ENCODE measurements at regions not wholly inside any gene's neighbourhood (a gene's known extent, or its start where the extent isn't known, plus 50 kb on each side); places are given as distances from the start of the nearest gene placed in this dataset.

DNA sequence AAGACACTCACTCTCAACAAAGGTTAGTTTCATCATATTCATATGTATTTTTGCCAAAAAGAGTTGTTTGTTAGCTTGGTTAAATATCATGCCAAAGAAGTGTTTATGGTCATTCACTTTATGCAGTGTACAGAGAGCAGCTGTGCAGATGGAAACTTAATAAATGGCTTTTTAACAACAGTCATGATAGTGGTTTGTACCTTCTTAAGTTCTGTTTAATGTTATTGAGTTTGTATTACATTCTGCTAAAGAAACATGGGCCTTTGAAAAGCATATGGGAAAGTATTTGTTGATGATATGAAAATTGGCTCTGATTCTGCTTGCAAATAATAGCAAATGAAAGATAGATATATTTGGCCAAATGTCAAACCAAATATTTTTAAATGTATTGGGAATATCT lies 607.3 kb downstream of the NCAM2 start:
- ATAC-seq = no peak
- H3K27ac Mint-ChIP-seq = no peak overlapping the region
- H3K9me3 Mint-ChIP-seq = no peaks in the 10 kb centered on the region
- DNase-seq = no peak
- no peaks in the 10 kb centered on the region for H3K27me3 Mint-ChIP-seq
- H3K4me3 Mint-ChIP-seq = no peak overlapping the region
- no peaks in the 10 kb centered on the region for H3K4me1 Mint-ChIP-seq

DNA sequence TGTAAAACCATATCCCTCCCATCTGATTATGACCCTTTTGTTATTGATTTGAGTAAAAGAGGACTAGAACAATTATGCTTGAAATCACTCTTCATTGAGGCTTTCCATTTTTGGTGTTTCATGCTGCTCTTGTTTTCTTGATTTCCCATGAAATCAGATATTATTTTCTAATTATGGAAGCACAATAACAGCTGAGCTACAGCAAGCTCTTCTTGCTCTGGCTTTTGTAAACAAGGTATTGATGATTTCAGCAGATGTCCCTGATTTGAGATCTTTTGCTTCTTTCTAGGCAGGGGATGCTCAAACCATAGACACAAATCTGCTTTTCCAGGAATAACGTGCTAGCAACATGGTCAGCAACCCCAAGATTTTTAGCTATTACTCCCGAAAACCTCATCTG lies 607.8 kb downstream of the NCAM2 start:
- Mint-ChIP-seq H3K27ac (no peak overlapping the region), H3K4me3 (no peak overlapping the region), H3K4me1 (no peaks in the 10 kb centered on the region), H3K9me3 (no peaks in the 10 kb centered on the region), H3K27me3 (no peaks in the 10 kb centered on the region)
- ATAC-seq (no peak), DNase-seq (no peak)

DNA sequence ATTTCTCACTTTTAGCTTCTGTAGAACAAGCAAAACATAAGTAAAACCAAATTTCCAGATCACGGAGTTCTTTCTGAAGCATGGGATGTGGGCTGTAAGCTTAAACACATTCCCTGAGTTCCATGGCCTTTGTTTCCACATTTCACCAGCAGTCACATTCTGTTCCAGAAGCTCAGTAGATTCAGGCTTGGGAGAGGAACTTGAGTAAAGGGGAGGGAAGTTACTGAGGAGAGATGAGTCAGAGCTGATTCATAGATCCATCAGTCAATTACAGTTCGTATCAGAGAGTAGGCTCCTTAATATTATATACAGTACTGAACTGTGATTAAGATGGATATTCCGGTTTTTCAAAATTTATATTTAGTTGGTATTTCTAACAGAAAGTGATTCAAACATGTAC lies 614.3 kb downstream of the NCAM2 start:
- no peak overlapping the region for H3K27ac Mint-ChIP-seq
- H3K4me1 Mint-ChIP-seq = no peaks in the 10 kb centered on the region
- H3K4me3 Mint-ChIP-seq = no peak overlapping the region
- no peaks in the 10 kb centered on the region for H3K27me3 Mint-ChIP-seq
- DNase-seq (no peak), ATAC-seq (no peak)
- H3K9me3 Mint-ChIP-seq = no peaks in the 10 kb centered on the region

DNA sequence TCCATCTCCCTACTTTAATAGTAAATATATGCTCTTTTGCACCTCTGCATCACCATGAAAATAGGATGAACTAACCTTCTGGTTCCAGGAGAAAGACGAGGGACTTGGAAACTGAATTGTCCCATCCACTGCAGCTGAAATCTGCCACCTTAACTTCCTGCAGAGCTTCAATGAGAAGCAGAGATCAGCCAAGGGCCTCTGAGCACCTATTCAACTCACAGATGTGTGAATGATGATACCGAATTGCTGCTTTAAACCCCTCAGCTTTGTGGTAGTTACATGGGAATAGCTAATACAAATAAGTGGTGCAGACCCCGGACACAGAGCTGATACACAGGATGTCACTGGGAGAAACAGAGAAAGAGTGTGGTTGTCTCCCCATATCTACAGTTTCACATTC lies 616.8 kb downstream of the NCAM2 start:
- Mint-ChIP-seq H3K27ac (no peak overlapping the region), H3K27me3 (no peaks in the 10 kb centered on the region), H3K9me3 (peaks cover 0 to 5% of the 10 kb centered on the region in 2 donors), H3K4me1 (no peaks in the 10 kb centered on the region), H3K4me3 (no peak overlapping the region)
- DNase-seq (no peak), ATAC-seq (no peak)

DNA sequence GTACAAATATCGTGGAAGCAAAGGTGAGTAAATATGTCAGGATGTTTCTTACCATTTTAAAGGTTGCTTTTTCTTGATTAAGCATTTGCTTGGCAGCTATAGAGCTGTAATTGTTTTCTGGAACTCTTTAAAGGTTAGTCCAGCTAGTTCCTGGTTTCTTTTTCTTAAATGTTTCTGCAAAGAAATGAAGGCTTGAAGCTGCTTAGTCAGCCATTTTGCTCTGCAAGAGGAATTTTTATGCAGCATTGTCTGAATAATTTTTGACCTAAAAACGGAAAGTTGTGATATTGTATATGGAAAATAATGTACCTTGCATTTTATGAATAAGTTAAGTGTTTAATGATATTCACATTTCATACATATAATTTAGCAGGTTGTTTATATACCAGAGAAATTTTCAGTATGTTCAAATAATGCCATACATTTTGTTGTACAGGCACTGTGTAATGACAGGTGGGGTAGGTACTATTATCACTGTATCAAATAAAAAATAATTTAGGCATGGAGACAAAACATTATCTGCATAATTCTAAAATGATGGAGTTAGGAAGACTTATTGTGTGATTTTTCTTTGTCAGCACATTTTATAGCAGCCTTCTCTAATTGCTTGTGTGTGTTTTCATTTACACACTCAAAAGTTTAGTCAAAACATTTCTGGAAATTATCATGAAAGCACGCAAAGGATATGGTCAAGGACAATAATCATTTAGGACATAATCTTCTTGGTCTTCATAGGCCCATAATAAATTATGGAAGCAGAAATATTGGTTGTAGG lies 624.4 kb downstream of the NCAM2 start:
- Mint-ChIP-seq H3K27ac (no peak overlapping the region), H3K4me1 (no peaks in the 10 kb centered on the region), H3K9me3 (peaks cover 9 to 10% of the 10 kb centered on the region in 2 donors), H3K4me3 (no peak overlapping the region), H3K27me3 (no peaks in the 10 kb centered on the region)
- DNase-seq (no peak), ATAC-seq (no peak)

DNA sequence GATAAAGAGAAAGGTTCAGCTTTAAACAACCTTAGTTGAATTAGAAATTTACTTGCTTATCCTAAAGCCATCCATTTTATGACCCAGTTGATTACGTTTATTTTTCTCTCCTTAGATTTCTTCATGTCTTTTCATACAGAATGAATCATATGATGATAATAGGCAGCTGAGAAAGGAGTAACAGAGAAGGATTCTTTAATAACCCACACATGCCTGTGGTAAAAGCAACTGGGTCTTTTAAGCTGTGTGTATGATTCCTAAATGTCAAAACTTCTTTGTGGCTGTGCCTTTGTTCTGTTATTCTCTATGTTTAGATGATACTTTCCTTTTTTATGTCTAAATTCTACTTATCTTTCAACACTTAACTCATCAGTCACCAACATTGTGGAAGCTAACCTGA lies 626.5 kb downstream of the NCAM2 start:
- Mint-ChIP-seq H3K9me3 (peaks cover 9% of the 10 kb centered on the region in 2 donors), H3K4me1 (no peaks in the 10 kb centered on the region), H3K27ac (no peak overlapping the region), H3K4me3 (no peak overlapping the region), H3K27me3 (no peaks in the 10 kb centered on the region)
- no peak for ATAC-seq
- no peak for DNase-seq

DNA sequence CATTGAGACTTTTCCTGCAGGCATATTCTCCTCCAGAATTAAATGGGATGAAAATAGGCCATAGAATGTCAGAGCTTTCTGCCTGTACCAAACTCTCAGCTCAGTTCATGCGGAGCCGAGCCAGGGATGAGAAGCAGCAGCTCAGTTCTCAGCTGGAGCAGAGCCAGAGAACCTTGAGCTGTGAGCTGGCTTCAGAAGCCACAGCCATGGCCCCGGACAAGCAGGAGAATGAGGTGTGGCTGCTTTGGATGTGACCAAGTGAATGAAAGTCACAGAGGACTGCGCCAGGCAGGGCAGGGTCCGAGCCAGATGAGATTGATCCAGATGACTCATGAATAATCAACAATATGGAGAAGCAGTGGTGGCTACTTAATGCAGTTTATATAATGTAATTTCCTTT lies 633.8 kb downstream of the NCAM2 start:
- Mint-ChIP-seq H3K27me3 (no peaks in the 10 kb centered on the region), H3K4me3 (no peak overlapping the region), H3K4me1 (no peaks in the 10 kb centered on the region), H3K9me3 (peaks cover 0 to 10% of the 10 kb centered on the region in 2 donors), H3K27ac (no peak overlapping the region)
- ATAC-seq (no peak), DNase-seq (no peak)

DNA sequence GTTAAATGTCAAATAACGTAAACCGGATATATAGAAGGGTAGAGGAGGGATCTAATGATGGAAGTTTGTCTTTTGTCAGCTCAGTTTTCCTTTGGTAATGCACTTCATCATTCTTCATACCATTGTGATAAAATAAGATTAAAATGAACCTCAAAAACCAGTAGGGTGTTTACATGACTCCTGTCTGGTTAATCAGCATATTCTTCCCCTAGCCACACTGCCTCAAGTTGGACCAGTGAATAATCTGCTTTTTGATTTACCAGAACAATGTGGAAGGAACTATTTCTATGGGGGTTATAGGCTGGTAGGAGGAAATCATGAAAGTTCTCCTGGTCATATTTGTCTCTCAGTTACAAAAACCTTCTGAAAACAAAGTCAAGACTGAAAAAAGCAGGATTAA lies 634.7 kb downstream of the NCAM2 start:
- no peaks in the 10 kb centered on the region for H3K4me1 Mint-ChIP-seq
- DNase-seq = no peak

DNA sequence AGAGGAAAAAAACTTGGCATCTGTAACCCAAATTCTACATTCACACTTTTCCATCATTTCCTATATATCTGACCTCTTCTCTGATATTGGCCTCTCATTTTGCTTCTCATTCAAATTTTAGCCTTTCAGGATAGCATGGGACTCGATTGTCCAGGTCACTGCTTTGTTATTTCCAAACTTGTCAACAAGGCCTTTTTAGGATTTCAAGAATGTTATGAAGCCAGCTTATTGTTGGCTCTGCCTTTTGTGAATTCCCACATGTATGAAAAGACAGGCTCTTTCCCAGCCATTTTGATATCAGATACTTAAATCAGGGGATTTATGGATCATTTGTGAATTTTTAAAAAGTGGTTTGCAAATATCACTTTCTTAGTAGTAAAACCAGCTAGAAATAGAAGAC lies 663.5 kb downstream of the NCAM2 start:
- Mint-ChIP-seq H3K4me3 (no peak overlapping the region), H3K9me3 (peaks cover 0 to 15% of the 10 kb centered on the region in 2 donors), H3K27ac (no peak overlapping the region), H3K27me3 (no peaks in the 10 kb centered on the region), H3K4me1 (no peaks in the 10 kb centered on the region)
- ATAC-seq = no peak
- DNase-seq = no peak

More for the DNA sequence above, 634.7 kb downstream of the NCAM2 start:
- no peaks in the 10 kb centered on the region for H3K27me3 Mint-ChIP-seq
- H3K27ac Mint-ChIP-seq = no peak overlapping the region
- H3K4me3 Mint-ChIP-seq = no peak overlapping the region
- H3K9me3 Mint-ChIP-seq = peaks cover 0 to 11% of the 10 kb centered on the region in 2 donors
- ATAC-seq = no peak

DNA sequence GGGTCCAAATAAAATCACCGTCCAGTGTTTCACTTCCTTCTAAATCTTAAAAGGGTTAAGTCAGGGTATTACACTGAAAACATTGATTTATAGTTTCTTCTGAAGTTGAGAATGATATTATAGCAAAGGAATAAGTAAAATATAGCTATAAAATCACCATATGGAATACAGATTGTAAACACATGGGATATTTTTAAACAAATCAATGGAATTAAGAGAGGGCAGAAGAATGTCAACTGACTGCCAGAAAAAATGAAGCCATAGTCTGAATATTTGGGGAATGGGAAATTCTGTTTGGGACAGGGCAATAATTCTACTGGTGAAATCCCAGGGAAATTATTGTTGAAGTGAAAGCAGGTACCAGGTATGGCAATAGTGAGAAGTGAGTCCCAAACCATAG lies 664.6 kb downstream of the NCAM2 start:
- ATAC-seq (no peak), DNase-seq (no peak)
- H3K4me1 Mint-ChIP-seq = no peaks in the 10 kb centered on the region
- peaks cover 0 to 15% of the 10 kb centered on the region in 2 donors for H3K9me3 Mint-ChIP-seq
- no peak overlapping the region for H3K27ac Mint-ChIP-seq
- no peaks in the 10 kb centered on the region for H3K27me3 Mint-ChIP-seq
- H3K4me3 Mint-ChIP-seq = no peak overlapping the region

DNA sequence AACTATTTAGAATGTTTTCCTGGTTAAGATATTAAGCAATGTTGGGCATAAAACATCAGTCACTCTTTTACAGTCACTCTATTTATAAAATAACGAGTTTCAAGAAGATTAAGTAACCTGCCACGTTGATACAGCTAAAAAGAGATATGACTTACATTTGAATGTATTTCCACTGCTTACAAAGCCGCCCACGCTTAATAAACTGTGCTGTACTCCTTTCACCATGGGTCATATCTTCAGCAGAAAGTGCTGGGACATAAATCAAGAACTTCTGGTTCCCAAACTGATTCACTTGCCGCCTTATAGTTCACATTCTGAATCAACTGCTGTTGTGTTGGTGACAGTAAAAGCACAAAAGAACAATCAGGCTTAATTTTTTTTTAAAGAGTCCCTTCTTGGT lies 666.7 kb downstream of the NCAM2 start:
- no peak for DNase-seq
- no peaks in the 10 kb centered on the region for H3K4me1 Mint-ChIP-seq
- ATAC-seq = no peak

DNA sequence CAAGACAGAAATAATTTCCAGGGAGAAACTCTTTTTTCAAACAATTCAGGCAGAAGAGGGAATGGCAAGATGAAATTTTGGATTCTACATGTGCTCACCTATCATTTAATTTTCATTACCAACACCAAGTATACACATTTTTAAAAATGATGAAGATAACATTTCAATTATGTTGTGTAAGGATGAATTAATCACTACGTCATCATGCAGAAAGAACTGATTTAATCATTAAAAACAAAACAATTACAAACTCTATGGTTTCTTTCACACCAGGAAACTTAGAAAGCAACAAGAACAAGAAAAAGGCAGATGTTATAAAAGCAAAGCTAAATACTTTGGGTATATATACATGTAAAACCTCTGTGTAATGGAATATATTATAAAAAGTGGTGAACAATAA lies 668.5 kb downstream of the NCAM2 start:
- H3K9me3 Mint-ChIP-seq = peaks cover 0 to 15% of the 10 kb centered on the region in 2 donors
- no peak for ATAC-seq

More for the DNA sequence above, 666.7 kb downstream of the NCAM2 start:
- Mint-ChIP-seq H3K27ac (no peak overlapping the region), H3K9me3 (peaks cover 0 to 15% of the 10 kb centered on the region in 2 donors), H3K4me3 (no peak overlapping the region), H3K27me3 (no peaks in the 10 kb centered on the region)

DNA sequence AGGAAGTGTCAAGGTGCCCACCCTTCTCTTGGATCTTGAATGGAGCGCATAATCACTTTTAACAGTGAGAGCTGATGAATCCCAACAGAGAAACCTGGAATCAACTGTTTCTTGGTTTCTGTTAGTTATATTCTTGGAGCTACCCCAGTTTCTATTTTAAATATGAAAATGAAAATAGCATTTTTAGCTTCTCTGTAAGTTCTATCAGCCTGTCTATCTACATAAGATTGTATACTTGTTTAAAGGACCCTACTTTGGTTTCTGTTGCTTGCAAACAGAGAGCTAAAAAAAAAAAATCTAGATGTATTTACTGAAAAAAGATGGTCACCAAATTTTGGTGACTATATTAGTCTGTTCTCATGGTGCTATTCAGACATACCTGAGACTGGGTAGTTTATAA lies 670.0 kb downstream of the NCAM2 start:
- H3K9me3 Mint-ChIP-seq = peaks cover 0 to 7% of the 10 kb centered on the region in 2 donors
- no peak for DNase-seq
- ATAC-seq = no peak
- no peak overlapping the region for H3K27ac Mint-ChIP-seq
- no peaks in the 10 kb centered on the region for H3K27me3 Mint-ChIP-seq
- H3K4me3 Mint-ChIP-seq = no peak overlapping the region
- H3K4me1 Mint-ChIP-seq = no peaks in the 10 kb centered on the region

More for the DNA sequence above, 668.5 kb downstream of the NCAM2 start:
- no peak for DNase-seq
- Mint-ChIP-seq H3K27me3 (no peaks in the 10 kb centered on the region), H3K27ac (no peak overlapping the region), H3K4me3 (no peak overlapping the region), H3K4me1 (no peaks in the 10 kb centered on the region)

DNA sequence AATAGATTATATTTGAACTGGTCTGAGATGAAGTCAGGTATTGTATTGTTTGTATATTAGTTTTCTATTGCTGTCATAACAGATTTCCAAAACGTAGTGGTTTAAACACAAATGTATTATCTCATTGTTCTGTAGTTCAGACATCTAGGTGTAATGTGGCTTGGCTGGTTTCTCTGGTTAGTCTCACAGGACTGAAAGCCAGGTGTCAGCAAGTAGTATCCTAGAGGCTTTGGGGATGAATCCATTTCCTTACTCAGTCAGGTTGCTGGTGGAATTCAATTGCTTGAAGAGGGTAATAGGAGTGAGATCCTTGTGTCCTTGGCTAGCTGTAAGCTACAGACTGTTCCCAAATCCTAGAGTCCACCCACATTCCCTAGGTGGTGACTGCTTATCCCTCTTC lies 675.8 kb downstream of the NCAM2 start:
- H3K4me3 Mint-ChIP-seq = no peak overlapping the region
- H3K9me3 Mint-ChIP-seq = peaks cover 8 to 15% of the 10 kb centered on the region in 2 donors
- no peaks in the 10 kb centered on the region for H3K4me1 Mint-ChIP-seq
- DNase-seq (no peak), ATAC-seq (no peak)
- no peak overlapping the region for H3K27ac Mint-ChIP-seq
- H3K27me3 Mint-ChIP-seq = no peaks in the 10 kb centered on the region

DNA sequence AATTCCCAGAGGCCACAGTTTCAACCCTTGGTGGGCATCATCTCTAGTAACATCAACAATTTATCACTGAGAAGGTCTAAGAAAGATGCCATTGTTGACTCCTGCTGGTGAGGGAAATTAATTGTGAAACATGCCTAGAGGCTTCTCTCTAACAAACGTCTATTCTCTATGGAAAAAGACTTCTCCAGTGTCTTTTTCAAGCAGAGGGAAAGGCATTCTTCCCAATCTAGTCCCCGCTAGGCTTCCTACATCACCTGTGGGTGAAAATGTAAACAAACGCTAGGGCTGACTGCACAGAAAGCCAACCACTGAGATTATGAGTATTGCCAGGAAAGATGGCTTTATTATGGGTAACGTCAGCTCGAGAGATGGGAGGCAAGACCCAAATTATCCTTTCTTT lies 677.4 kb downstream of the NCAM2 start:
- Mint-ChIP-seq H3K4me1 (no peaks in the 10 kb centered on the region), H3K27ac (no peak overlapping the region), H3K4me3 (no peak overlapping the region), H3K9me3 (peaks cover 19 to 23% of the 10 kb centered on the region in 2 donors), H3K27me3 (no peaks in the 10 kb centered on the region)
- DNase-seq = no peak
- ATAC-seq = no peak

DNA sequence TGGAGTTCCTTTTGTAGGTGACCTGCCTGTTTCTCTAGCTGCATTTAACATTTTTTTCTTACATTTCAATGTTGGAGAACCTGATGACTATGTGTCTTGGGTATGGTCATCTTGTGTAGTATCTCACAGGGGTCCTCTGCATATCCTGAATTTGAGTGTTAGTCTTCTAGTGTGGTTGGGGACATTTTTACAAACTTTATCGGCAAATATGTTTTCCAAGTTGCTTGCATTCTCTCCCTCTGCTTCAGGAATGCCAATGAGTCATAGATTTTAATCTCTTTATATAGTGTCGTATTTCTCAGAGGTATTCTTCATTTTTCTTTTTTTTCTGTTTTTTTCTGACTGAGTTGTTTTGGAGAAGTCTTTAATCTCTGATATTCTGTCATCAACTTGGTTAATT lies 684.0 kb downstream of the NCAM2 start:
- no peak for DNase-seq

DNA sequence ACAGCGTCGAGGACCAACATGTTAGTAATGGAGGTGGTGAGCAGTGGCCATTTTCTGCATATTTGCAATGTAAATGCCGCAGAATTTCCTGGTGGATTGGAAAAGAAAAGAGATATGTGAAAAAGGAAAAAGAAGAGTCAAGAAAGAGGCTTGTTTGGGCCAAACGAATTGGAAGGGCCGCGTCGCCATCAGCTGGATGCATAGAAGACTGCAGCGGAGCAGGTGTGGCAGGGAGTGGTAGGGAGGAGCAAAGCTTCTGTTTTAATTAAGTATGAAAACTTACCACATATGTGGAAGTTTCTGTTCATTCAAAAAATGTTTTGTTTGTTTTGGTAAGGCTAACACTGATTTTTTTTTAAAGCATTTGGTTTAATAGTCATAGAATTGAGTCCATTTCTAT lies 690.7 kb downstream of the NCAM2 start:
- Mint-ChIP-seq H3K9me3 (peaks cover 8% of the 10 kb centered on the region in 2 donors), H3K27ac (no peak overlapping the region)
- ATAC-seq = no peak

More for the DNA sequence above, 684.0 kb downstream of the NCAM2 start:
- no peak for ATAC-seq
- Mint-ChIP-seq H3K27me3 (no peaks in the 10 kb centered on the region), H3K4me3 (no peak overlapping the region), H3K4me1 (no peaks in the 10 kb centered on the region), H3K9me3 (peaks cover 17 to 20% of the 10 kb centered on the region in 2 donors), H3K27ac (peak overlapping the region in 1 of 2 donors; percentile 31)

More for the DNA sequence above, 690.7 kb downstream of the NCAM2 start:
- Mint-ChIP-seq H3K4me3 (no peak overlapping the region), H3K27me3 (no peaks in the 10 kb centered on the region), H3K4me1 (no peaks in the 10 kb centered on the region)
- DNase-seq = no peak

Measured in stimulated activated naive CD8-positive, alpha-beta T cell treated with anti-CD3 and anti-CD28 coated beads, Interleukin-15, amount 100 ng/mL, for 72 hours (primary cell).